CD4-positive, alpha-beta T cell treated with Interleukin-4 for 1 hour (primary cell): ENCODE measurements at regions not wholly inside any gene's neighbourhood (a gene's known extent, or its start where the extent isn't known, plus 50 kb on each side); places are given as distances from the start of the nearest gene placed in this dataset.

Source experiments
- DNase-seq, 2 donors: peaks; one replicate each; pipeline ENCODE4 v3.0.0-alpha.2; 2020 to 2022

- no peak for DNase-seq
Observed at GRCh38 chr18:47528343-47528742, 276.9 kb upstream of the SKOR2 start.

DNA sequence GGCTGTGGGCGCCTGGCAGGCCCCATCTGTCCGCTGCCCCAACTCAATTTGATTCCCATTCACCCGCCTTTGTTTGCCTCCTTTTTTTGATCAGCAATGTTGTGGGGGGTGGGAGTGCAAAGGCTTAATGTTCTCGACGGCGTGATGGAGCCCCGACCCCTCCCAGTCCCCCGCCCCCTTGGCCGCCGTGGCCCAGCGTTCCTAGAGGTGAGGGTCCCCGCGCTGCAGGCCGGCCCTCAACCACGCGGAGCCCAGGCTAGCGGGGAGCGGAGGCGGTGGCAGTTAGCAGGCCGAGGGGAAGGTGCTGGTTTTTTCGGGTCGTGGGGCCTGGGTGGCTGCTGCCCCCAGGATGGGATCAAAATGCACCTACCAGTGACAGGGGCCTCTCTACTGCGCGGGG is 274.7 kb upstream of the SKOR2 start:
- no peak for DNase-seq

GRCh38 chr18:47522359-47522758 is 270.9 kb upstream of the SKOR2 start:
- DNase-seq: no peak

DNA sequence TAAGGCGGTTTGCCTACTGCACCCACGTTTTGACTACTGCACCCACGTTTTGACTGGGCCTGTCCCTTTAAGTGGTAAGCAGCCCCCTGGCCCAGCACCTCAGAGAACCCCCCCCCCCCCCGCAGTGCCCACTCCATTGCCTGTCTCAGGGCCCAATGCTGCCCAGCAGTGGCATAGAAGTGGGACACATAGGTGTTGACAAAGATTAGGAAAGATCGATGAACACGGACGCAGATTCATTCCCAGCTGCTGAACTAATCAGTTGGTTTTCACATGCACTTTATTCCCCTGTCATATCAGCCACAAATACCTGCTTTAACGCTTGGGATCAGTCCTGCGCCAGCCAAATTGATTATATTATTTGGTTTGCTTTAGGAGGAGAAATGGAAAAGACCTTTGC is 268.8 kb upstream of the SKOR2 start:
- no peak for DNase-seq

DNA sequence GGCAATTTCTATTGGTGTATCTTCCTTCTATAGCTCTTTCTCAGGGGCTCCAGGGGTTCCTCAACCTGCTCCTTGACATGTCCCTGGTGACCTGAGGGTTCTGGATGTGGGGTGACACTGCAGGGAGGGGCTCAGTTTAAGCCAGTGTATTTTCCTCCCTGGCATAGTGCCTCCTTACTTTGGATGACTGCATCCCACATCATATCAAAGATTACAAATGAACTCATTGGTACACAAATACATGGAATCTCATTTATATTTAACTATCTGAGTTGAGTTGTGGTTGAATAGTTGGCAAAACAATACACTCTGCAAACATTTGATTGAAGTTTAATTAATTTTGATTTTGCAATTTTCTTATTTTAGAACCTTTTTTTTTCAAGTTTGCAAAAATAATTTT is 268.2 kb upstream of the SKOR2 start:
- no peak for DNase-seq

- DNase-seq: no peak
Observed at GRCh38 chr18:47519277-47519676, 267.8 kb upstream of the SKOR2 start.

DNA sequence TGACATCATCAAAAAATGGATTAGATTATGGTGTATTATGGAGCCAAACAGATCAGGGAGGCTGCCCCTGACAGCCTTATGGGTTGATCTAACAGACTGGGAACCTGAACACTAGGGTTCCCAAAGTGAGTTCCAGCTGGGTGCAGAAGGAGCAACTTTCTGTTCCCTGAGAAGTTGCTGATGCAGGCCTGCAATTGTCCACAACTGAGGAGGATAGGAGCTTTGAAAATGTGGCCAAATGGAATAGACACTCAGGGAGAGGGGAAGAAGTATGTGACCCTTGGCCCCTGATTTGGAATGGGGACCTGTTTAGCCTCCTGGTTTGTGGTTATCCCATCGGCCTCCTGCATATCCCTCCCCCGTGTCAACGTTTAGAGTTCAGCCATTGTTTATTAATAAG is 262.2 kb upstream of the SKOR2 start:
- DNase-seq: no peak

DNA sequence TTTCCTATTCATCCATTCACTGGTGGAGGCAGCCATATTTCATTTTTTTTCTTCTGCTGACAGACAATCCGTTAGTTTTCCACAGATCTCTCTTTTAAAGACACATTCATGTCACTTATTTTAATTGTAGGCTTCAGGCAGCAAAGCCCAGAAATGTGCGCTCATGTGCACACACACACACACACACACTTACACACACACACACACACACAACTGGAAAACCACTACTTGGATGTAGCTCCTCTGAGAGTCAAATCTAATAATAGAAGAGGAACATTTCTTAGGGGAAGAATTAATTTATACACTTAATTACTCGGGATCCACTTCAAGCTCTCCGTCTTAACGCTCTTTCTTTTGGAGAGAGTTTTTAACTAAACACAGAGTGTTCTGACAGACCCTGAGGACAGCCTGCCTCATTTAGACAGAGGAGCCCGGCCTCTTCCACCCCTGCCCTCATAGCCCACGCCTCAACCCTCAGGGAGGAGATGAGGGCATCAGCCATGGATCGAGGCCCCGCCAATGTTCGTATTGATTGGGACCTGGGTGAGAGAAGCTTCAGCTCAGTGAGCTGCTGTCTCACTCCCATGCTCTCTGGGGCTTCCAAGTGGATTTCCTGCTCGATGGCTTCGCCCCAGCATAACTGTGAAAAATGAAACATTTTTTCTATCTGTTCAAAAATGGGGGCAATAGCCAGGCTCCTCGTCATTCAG is 261.4 kb upstream of the SKOR2 start:
- no peak for DNase-seq

- DNase-seq: no peak
Observed at GRCh38 chr18:47512056-47512455, 260.6 kb upstream of the SKOR2 start.

DNA sequence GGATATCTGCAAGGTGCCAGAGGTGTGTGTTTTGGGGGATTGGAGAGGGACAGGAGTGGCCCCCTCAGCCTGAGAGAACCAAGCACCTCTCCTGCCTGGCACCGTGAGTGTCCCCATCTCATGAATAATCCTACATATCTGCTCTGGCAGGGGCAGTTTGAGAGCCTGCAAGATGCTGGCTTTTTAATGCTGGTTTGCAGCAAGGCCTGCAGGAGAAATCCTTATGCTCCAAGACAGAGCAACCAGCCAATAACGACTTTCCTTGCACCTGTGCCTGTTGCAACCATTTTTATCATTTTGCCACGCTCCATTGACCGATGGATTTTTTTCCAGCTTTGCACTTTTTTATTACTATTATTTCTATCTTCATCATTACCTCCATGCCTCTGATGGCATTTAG is 259.4 kb upstream of the SKOR2 start:
- DNase-seq: no peak

GRCh38 chr18:47507651-47508050 is 256.2 kb upstream of the SKOR2 start:
- DNase-seq: no peak

GRCh38 chr18:47506897-47507296 is 255.4 kb upstream of the SKOR2 start:
- DNase-seq: no peak

- no peak for DNase-seq
Observed at GRCh38 chr18:47501946-47502345, 250.5 kb upstream of the SKOR2 start.

DNA sequence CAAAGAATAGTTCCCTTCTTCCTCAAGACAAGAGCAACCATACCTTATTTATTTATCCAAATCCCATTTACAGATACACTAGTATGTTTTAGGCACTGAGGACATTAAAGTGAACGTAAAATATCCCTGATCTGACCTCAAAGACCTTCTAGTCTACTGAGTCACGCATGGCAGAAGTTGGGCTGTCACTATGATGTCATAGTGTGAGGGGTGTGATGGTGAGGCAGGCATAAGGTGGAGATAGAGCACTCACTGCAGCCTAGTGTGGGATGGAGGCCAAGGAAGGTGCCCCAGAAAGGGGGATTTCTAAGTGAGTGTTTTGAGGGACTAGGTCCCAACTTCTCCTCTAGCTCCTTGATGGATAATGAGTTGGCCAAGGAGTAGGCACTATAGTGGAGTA is 249.5 kb upstream of the SKOR2 start:
- no peak for DNase-seq

DNA sequence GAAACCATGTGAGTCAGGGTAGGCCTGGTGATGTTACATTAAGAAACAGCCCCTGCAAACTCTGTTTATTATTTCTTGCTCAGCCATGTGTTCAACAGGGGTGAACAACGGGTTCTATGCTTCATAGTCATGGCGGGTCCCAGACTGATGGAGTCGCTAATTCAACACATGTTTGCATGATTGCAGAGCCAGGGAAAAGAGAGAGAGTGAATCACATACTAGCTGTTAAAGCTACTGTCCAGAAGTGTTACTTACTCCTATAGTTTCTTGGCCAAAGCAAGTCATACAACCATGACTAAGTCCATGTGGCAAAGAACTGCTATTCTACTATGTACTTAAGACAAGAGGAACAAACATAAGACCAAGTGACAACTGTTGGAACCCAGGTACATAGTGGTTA is 241.2 kb upstream of the SKOR2 start:
- DNase-seq: no peak

DNA sequence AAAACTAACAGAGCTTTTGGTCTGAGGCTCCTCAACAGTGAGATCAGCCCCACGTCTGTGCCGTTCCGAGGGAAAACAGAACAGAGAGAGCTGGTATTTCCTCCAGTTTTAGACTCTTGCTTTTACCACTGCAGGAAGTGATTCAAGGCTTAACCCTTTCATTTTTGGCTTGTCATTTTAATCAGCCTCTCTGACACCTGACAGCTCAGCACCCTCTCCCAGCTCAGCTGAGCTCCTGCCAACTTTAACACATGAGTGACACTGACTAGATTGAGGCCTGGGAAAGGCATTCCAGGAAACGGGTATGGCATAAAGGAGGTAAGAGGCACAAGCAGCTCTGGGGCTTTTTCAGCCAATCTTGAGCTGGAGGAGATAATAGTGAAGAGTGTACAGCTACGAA is 239.4 kb upstream of the SKOR2 start:
- no peak for DNase-seq

- DNase-seq: no peak
Observed at GRCh38 chr18:47485221-47485797, 233.8 kb upstream of the SKOR2 start.

DNA sequence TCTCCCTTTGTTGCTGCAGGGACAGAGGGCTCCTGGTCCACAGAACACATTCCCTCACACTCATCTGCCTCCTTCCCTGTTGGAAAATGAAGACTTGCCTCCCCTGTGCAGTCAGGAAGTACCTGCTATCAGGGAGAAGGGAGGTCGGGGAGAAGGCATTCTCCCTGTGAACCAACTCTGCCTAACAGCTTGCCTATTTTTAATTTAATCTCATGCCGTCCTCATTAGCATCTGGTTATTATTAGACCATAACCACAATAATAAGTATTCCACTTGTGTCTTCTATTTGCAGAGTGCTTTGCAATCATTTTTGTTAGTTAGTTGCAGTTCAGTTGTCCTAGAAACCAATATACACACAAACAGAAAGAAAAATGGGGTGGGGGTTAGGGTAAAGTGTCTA is 232.6 kb upstream of the SKOR2 start:
- no peak for DNase-seq

DNA sequence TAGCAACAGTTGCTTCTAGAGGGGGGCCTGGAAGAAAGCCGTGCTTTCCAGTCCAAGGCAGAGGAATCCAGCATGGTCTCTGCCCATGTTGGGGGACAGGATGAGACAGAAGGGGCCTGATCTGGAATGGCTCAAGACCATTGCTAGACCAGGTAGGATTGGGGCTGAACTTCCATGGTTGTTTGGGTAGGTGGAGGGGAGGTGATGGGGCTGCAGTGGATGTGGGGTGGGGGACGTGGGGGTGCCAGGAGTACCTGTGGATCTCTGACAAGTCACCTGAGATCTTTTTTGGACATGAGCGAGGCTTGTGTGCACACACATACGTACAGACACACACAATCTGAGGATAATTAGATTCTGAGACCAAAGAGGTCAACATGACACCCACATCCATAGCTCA is 228.7 kb upstream of the SKOR2 start:
- DNase-seq: no peak

DNA sequence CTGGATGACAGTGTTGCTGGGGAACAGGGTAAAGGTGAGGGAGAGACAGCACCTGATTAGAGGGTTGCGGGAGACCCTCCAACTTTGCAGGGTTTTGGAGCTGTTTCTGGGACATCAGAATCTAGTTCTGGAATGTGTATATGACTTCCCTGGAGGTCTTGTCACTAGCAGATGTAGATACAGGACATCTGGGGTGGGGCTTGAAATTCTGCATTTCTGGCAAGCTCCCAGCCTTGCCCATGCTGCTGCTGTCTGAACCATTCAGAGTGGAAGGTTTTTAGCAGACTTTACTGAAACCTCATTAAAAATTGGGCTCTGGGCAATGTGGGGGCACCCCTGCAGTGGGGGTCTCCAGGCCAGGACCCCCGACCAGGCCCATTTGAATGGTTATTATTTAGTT is 220.3 kb upstream of the SKOR2 start:
- DNase-seq: no peak

DNA sequence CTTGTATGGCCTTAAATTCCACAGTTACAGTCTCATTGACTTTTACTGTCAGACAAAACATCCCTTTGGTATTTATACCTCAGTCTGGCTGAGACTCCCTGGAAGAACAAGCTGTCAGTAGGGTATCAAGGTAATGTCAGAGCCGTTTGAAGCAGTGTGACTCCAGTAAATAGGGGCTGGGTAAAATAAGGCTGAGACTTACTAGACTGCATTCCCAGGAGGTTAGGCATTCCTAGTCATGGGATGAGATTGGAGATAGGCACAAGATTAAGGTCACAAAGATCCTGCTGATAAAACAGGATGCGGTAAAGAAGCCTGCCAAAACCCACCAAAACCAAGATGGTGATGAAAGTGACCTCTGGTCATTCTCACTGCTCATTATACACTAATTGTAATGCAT is 219.5 kb upstream of the SKOR2 start:
- no peak for DNase-seq

DNA sequence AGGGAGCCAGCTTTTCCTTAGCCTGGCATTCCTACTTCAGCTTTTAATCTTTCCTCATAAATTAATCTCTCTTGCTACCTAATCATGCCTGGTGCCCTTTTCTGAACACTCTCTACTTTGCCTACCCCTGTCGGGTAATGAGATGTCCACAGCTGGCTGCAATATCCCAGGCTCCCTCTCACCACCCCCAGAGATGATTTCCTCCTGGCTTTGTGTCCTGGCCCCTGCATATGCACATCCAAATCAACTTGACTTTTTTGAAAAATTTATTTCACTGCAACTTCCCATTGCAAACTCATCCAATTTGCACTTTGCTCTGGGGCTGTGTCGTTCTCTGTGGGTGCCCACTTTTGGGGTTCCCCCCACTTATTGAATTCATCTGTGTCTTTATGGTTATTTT is 218.1 kb upstream of the SKOR2 start:
- no peak for DNase-seq

GRCh38 chr18:47461977-47462376 is 210.5 kb upstream of the SKOR2 start:
- DNase-seq: no peak

DNA sequence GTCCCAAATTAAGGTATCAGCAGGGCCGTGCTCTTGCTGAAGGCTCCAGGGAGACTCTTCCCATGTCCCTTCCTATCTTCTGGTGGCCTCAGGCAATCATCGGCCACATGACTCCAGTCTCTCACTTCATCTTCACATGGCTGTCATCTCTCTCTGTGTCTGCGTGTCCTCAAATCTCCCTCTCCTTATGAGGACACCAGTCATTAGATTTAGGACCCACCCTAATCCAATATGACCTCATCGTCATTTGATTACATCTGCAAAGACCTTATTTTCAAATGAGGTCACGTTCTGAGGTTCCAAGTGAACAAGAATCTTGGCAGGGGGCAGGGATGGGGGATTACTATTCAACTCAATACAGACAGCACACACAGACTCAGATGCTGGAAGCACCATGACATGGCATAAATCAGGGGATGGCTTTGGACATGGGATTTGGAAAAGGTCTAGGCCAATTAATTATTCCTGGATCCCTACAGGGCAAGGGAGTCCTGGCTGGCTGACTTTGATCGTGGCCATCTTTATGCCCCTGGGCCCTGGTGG is 210.0 kb upstream of the SKOR2 start:
- no peak for DNase-seq

DNA sequence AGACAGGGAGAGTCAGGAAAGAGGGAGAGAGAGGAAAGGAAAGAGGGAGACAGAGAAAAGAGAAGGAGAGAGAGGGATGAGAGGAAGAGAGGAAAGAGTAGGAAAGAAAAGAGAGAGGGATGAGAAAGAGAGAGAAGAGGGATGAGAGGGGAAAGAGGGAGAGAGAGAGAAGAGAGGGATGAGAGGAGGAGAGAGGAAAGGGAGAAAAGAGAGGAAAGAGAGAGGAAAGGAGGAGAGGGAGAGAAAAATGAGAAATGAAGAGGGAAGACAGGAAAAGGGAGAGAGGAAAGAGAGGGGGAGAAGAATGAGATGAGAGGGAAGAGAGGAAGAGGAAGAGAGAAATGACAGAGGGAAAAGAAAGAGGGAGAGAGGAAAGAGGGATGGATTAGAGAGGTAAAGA is 207.0 kb upstream of the SKOR2 start:
- no peak for DNase-seq
